ENCODE measurements at regions not wholly inside any gene's neighbourhood (a gene's known extent, or its start where the extent isn't known, plus 50 kb on each side); places are given as distances from the start of the nearest gene placed in this dataset.

DNA sequence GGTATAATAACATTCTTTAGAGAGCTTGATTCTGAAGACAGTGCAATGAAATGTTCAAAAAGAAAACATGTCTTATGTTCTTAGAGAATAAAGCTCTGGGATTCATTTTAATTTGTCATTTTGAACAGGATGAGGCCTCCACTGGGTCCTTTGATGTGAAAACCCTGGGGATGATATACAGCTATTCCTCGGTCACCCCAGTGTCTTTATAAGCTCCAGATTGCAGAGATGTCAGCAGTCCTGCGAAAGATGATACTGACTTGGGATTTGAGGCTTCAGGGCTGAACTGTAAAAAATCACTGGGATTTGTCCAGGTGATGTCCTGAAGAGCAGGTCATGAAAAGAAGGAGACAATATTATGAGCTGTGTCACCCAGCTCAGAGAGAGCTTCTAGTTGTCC lies 529.7 kb upstream of the ZNF608 start:
- TF ChIP-seq, protein P1, sequence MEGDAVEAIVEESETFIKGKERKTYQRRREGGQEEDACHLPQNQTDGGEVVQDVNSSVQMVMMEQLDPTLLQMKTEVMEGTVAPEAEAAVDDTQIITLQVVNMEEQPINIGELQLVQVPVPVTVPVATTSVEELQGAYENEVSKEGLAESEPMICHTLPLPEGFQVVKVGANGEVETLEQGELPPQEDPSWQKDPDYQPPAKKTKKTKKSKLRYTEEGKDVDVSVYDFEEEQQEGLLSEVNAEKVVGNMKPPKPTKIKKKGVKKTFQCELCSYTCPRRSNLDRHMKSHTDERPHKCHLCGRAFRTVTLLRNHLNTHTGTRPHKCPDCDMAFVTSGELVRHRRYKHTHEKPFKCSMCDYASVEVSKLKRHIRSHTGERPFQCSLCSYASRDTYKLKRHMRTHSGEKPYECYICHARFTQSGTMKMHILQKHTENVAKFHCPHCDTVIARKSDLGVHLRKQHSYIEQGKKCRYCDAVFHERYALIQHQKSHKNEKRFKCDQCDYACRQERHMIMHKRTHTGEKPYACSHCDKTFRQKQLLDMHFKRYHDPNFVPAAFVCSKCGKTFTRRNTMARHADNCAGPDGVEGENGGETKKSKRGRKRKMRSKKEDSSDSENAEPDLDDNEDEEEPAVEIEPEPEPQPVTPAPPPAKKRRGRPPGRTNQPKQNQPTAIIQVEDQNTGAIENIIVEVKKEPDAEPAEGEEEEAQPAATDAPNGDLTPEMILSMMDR (IDR thresholded peaks at IDR 0.05 in 4 of 5, conservative IDR thresholded peaks at IDR 0.05 in 1 of 5) = no peak
- no peak for TF ChIP-seq POLR2A (IDR thresholded peaks at IDR 0.05)

Measured in gastrocnemius medialis (tissue), 4 donors.